ENCODE measurements at regions not wholly inside any gene's neighbourhood (a gene's known extent, or its start where the extent isn't known, plus 50 kb on each side); places are given as distances from the start of the nearest gene placed in this dataset.

GRCh38 chr6:167409079-167409478 is 84.2 kb downstream of the TTLL2 start:
- TF ChIP-seq, protein P1, sequence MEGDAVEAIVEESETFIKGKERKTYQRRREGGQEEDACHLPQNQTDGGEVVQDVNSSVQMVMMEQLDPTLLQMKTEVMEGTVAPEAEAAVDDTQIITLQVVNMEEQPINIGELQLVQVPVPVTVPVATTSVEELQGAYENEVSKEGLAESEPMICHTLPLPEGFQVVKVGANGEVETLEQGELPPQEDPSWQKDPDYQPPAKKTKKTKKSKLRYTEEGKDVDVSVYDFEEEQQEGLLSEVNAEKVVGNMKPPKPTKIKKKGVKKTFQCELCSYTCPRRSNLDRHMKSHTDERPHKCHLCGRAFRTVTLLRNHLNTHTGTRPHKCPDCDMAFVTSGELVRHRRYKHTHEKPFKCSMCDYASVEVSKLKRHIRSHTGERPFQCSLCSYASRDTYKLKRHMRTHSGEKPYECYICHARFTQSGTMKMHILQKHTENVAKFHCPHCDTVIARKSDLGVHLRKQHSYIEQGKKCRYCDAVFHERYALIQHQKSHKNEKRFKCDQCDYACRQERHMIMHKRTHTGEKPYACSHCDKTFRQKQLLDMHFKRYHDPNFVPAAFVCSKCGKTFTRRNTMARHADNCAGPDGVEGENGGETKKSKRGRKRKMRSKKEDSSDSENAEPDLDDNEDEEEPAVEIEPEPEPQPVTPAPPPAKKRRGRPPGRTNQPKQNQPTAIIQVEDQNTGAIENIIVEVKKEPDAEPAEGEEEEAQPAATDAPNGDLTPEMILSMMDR (IDR thresholded peaks at IDR 0.05) = no peak
- TF ChIP-seq EP300 (IDR thresholded peaks at IDR 0.05) (no peak), POLR2AphosphoS5 (IDR thresholded peaks at IDR 0.05) (no peak), POLR2A (IDR thresholded peaks at IDR 0.05) (no peak)

Data from suprapubic skin (tissue), 4 donors.